Inferior parietal cortex (tissue), 1 donor: ENCODE measurements at regions not wholly inside any gene's neighbourhood (a gene's known extent, or its start where the extent isn't known, plus 50 kb on each side); places are given as distances from the start of the nearest gene placed in this dataset.
A peak's percentile ranks its signal among the peaks of the same experiment; 100 is the strongest.

ENCODE experiments used
- DNase-seq: peaks from one replicate; pipeline ENCODE4 v3.0.0-alpha.2; 2016; ENCODE audit errors: extremely low spot score

DNA sequence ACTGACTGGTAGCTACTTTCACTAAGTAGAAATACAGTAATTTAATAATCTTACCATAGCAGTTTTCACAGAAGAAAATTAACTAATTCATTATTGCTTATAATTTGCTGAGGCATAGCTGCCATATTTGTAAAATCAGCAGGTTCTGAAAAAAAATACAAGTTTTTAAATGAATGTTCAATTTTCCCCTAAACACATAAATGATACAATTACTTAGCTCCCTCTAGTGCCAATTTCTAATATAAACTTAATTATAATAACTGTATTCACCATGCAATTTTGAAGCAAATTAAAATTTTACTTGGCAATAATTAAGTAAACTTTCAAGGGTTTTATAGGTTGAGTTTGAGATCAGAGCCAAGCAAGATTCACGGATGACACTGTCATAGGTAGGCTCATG is 1321.6 kb upstream of the ACVR2A start:
- DNase-seq: peak; percentile 30

DNA sequence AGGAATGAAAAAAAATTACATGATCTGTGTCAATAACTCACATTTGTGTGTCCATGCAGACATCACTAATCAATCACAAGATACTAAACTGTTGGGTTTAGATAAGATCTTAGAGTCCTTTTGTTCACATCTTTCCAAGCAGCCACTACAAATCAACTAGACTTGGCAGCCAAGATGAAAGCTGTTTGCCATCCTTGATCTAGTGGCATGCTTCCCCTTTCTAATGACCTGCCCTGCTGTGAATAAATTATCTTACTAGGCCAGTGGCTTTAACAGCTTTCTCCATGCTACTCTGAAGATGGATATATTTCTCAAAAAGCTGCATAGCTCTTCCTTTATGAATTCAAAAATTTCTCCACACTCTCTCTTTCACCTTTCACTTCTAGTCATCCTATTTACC is 1338.0 kb upstream of the ACVR2A start:
- DNase-seq: no peak

DNA sequence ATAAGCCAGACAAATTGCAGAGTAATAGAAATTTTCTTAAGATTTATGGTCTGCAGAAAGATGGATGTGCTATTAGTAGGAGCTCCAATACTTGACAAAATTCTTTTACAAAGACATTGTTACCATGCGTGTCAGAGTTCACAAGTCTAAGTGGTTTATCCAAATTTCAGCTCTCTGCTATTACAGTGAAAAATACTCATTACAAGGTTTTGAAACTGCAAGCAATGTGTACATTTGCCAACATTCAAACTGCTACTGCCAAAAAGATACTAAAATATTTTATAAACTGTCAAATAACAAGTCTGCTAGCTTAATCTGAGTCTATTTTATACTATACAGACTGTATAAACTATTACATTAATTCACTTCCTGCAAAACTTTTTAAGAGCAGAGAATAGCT is 1341.5 kb upstream of the ACVR2A start:
- DNase-seq: no peak

DNA sequence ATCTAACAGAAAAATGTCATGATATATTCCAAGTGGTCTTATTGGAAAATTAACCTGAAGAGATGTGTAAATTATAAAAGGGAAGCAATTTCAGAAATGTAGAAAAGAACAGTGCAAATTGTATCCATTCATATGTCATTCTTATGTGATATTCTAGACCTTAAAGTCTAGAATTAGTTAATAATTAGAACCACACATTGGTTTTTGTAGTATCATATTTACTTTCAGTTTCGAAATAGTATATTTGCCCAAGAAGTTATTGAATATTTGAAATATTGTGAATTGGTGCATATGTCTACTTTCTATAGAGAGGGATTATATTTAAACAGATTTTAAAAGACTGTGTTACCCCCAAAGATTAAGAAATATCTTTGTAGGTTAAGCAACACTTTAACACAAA is 1348.6 kb upstream of the ACVR2A start:
- DNase-seq: no peak

DNA sequence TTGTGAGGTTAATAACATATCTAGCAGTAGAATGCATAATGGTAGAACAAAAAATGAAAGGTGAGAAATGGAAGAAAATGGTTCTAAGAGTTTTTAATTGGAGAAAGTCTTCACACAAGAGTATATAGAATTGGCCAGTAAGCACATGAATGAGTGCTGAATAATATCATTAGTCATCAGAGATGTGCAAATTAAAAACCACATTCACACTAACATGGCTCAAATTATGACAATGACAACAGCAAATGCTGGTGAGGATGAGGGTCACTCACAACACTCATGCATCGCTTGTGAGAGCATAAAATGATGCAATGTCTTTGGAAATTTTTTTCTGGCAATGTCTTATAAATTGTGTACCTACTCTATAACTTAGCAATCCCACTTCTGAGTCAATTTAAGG is 1355.4 kb upstream of the ACVR2A start:
- DNase-seq: no peak

DNA sequence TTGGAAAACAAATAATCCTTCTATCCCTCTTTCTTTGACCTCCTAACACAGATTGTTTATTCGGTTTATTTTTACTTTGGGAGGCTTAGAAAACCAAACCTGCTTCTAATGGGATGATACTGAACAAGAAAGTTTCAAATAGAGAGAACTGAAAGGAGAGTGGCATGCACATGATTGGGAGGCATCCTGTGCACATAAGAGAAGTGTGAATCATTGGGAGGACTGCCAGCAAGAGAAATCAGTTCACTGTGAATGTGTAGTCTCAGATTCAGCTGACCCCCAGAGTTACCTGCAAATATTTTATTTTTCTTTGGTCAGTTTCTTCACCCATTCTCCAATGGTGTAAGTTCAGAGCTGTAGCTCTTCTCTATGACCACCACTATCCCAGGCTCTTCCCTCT is 1363.2 kb upstream of the ACVR2A start:
- DNase-seq: no peak

DNA sequence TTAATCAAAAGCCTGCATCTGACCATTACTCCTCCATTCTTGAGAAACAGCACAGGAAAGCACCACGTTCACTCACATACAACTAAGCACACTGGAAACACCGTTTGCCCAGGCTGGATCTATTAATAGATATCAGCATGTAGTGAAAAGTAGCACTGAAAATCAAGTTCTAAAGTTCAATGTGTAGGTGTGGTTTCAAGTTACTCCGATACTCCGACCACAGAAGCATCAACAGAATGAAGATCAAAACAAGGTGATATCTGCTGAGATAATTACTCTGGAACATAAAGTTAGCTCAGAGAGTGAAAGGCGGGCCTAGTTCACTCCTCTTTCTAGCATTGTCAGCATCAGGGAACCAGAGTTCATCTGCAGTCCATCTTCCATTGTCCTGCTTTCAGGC is 1367.4 kb upstream of the ACVR2A start:
- no peak for DNase-seq

DNA sequence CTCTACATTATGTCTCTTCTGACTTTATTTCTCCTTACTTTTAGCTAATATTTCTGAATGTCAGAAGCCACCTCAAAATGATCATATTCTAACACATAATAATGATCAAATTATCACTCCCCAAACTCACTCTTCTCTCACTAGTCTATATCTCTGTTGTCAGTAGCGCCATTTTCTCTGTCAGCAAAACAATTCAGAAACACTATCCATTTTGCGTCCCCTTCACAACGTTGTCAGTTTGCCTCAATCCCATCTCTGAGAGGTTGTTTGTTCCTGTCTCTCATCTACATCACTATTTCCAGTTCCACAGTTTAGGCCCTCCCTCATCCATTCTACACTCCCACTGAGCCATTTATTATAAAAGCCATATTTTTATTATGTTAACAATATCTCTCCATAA is 1376.3 kb upstream of the ACVR2A start:
- DNase-seq: no peak

DNA sequence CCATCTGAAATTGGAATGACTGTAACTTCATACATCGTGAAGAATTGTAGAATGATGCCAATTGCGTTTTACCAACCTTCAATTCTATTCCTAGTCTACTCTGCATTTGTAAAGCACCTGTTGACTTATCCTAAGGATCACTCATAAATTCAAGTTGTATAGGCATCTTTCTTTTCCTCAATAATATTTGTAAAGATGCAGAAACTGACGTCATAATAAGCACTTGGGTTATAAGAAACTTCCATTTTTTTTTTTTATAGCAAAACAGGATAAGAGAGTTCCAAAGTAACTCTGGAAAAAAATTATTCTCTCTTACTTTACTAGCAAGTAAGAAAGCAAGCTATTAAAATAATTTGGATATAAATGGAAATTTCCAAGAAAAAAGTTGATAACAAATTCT is 1377.4 kb upstream of the ACVR2A start:
- no peak for DNase-seq

DNA sequence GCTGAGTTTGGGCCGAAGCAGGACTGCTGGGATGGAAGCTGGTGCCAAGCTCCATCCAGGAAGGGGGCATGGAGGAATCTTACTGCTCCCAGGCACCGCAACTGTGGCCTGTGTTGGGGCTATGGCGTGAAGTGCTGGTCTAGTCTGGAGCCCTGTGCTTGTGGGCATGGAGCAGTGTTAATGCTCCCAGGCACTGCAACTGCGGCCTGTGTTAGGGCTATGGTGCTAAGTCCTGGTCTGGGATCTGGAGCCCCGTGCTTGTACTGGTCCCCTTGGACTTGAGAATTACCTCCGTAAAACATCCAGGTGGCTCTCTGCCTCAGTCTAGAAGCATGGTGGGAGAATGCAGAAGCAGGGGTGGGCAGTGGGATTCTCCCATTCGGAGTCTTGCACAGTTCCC is 1379.4 kb upstream of the ACVR2A start:
- no peak for DNase-seq

DNA sequence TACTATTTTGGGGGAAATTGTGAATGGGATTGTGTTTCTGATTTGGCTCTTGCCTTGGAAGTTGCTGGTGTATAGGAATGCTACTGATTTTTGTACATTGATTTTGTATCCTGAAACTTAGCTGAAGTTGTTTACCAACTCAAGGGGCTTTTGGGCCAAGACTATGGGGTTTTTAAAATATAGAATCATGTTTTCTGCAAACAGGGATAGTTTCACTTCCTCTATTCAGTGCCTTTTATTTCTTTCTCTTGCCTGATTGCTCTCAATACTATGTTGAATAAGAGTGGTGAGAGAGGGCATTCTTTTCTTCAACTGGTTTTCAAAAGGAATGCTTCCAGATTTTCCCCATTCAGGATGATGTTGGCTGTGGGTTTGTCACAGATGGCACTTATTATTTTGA is 1383.8 kb upstream of the ACVR2A start:
- DNase-seq: no peak

DNA sequence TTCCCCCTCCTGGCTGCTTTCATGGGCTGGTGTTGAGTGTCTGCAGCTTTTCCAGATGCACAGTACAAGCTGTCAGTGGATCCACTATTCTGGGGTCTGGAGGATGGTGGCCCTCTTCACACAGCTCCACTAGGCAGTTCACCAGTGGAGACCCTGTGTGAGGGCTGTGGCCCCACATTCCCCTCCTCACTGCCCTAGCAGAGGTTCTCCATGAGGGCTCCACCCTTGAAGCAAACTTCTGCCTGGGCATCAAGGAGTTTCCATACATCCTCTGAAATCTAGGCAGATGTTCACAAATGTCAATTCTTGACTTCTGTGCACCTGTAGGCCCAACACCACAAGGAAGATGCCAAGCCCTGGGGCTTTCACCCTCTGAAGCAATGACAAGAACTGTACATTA is 1386.2 kb upstream of the ACVR2A start:
- no peak for DNase-seq

DNA sequence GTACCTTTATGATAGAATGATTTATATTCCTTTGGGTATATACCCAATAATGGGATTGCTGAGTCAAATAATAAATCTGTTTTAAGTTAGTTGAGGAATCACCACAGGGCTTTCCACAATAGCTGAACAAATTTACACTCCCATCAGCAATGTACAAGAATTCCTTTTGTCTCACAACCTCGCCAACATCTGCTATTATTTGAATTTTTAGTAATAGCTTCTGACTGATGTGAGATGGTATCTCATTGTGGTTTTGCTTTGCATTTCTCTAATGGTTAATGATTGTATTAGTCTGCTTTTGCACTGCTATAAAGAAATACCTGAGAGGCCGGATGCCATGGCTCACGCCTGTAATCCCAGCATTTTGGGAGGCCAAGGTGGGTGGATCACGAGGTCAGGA is 1387.6 kb upstream of the ACVR2A start:
- no peak for DNase-seq

DNA sequence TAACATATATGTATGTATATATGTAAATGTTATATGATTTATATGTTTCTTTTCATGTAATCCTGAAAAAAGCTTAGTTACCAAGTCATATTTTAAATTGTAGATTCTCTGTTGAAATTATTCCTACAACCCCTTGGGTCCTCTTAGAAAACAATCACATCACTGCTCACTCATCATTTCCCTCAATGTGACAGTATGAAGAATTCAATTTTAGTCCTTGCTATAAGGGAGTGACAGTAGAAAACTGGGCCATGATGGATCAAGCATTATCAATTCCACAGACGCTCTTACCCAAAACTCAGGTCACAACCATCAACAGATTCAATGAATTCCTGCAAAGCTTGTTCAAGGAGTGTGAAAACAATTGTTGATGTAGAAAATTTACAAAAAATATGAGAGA is 1389.5 kb upstream of the ACVR2A start:
- no peak for DNase-seq

DNA sequence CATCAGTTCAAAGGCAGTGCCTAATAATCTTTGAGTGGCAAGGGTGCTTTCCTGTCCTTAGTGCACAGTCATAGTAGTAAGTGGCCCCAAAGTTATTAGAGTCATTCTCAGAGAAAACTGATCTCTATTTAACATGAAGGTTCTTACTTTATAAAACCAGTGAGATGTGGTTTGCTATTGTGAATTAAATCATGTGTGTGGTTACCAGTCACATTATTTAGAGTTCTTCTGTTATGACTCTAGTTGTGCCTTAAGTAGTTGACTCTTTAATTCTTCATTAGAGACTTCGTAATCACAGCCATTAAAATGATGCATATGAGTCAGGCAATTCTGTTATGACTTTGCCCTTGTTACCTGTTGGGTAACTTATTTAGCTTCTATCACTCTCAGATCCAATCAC is 1392.9 kb upstream of the ACVR2A start:
- no peak for DNase-seq

DNA sequence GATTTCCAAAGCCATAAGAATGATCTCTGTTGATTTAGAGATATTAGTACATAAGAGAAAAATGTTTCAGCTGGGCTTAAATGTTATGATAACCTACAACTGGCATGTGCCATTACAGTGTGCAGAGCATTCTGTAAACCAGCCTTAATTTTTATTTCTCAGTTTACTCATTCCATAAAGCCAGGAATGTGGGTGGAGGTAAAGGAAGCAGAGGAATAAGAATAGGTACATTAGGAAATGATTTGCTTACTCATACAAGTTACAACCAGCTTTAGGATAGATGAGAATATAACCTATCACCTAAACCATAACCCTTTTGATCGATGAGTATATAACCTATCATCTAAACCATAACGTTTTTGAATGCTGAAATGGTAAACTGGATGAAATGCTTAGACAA is 1394.7 kb upstream of the ACVR2A start:
- DNase-seq: no peak

DNA sequence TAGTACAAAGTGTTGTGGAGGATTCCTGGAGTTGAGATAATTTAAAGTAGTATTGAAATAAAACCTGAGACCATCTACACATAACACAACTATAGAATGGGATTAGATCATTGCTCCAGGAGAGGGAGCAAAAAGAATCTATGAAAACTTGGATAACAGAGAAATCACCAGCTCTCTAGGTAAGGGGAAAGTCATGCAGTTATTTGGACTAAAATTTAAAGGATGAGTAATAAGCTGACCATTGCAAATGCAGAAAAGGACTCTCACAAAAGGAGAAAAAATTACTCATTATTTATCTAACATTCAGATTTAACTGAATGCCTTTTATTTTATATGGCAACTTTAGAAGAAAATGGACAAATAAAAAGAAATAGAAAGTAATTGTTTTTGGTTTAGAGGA is 1399.8 kb upstream of the ACVR2A start:
- DNase-seq: no peak

DNA sequence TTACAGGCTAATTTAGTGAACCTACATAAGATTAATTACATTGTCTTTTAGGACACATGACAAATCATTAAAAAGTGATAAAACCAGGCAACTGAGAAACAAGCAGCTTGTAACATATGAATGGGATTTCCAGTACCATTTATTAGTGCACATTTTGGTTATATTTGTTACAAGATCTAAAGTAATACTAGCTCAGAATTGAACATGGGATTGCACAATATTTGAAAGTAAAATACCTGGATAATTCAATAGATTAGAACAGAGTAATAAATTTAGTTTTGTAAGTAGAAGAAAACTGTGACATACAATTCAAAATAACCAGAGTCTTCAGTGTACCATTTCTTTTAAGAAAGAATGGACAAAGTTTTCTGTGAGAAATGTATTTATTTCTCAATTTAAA is 1400.7 kb upstream of the ACVR2A start:
- no peak for DNase-seq

DNA sequence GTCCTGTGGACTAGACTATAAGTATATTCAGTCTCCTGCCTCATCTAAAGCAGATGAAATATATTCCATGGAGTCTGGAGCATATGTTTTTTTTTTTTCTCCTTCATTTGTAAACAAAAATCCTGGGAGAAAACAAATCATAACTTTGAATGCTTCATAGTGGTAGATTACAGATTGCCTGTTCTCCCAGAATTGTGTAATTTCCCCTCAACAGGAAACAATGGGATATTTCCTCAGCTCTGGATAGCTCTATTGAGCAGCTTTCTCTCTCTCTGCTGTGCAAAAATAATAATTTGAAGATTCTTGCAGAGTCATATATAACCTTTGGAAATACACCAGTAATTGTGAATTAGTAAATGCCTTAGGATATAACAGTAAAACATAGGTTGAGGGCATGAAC is 1406.6 kb upstream of the ACVR2A start:
- DNase-seq: no peak

DNA sequence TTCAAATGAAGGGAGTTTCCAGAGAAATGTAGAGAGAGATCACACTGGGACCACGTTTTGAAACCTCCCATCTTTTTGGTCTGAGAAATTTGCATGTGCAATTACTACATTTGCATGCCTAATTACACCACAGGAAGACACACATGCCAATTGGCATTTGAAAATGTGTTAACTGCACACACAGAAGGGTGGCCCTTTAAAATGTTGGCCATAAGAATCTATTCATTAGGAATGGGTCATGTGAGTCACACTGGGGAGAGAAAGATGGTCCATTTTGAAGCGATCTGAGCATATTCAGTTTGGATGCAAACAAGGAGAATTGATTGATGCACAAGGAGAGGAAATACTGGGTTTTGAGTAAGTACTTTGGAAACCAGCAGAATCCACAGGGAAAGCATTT is 1407.1 kb upstream of the ACVR2A start:
- no peak for DNase-seq

DNA sequence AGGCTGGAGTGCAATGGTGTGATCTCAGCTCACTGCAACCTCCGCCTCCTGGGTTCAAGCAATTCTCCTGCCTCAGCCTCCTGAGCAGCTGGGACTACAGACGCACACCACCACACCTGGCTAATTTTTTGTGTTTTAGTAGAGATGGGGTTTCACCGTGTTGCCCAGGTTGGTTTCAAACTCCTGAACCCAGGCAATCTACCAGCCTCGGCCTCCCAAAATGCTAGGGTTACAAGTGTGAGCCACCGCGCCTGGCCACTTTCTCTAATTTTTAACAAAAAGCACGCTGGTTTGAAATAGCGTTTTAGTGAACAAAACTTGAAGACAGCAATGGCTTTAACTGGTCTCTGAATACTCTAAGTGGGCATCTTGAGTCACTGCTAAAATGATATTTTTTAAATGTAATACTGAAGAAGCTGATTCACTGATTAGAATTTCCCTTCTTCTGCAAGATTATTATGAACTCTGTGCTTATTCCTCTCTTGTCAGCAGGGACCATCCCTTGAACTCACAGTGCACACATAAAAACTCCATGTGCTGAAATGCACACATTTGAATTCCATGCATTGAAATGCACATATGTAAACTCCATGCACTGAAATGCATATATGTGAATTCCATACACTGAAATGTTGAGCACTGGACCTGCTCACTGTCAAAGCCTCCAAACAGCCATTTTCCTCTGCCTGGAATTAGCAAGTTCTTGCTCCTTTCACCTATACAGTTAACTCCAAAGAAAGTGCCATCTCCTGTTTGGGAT is 1411.5 kb upstream of the ACVR2A start:
- DNase-seq: no peak

DNA sequence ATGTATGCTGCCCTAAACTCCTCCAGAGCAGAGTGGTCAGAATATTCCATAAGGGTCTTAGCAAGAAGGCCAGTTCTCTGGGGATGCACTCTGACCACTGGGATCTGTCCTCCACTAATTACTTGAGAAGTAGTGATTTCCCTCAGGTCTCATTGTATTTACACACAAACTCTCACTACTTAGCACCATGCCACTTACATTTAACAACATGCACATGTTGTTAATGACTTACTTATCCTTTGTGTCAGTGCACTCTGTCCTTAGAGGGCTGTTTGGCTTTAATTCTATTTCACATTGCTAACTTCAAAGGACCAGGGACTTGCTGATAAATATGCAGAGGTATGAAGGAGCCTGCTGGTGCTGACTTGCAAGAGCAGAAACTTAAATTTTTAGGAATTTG is 1415.5 kb upstream of the ACVR2A start:
- no peak for DNase-seq

DNA sequence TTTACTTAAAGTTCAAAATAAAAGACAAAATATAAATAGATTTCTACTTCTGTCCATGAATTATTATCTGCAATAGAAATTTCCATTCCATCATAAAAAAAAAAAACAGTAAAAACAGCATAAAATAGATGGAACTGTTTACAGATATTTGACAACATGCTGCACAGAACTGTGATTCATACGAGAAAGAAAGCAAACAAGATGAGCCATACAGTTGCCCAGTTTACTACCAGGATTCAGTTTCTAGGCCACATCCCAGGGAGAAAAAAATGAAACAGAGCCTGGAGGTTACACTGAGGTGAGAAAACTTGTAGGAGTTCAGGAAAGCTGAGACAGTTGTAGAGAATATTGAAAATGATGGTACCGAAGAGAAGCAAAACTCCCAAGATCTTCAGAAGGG is 1426.9 kb upstream of the ACVR2A start:
- DNase-seq: no peak

DNA sequence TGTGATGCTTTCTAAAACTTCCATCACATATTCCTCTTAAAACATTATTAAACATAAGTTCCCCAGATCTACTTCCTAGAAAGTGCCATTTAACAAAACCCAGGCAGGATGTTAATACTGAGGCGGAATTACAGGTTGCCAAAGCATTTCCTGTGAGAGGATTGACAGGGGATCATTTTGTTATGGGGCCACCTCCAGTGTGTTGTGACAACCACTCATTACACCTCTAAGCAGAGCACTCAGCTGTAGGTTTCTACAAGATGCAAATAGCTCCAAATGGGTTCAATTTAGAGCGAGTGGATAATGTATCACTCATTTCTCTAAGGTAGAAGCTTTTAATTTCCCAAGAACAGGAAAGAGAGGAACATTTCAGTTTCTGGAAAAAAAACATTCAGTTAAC is 1429.5 kb upstream of the ACVR2A start:
- DNase-seq: no peak
